ENCODE measurements at regions not wholly inside any gene's neighbourhood (a gene's known extent, or its start where the extent isn't known, plus 50 kb on each side); places are given as distances from the start of the nearest gene placed in this dataset.

DNA sequence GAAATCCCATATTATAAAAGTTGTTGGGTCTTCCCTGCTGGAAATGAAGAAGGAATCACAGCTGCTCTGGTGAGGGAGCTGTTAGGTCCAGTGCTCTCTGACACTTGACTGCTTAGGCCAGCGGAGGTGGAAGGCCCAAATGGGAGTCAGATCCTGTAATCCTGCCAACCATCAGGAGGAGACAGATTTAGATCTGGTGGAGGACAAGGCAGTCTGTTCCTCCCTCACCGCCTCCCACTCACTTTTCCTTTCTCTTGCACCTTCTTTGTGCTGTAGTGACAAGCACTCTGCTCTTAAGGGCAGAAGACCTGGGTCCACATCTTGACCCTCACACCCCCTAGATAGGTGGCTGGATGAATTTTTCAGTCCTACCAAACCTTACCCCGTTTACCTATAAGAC lies 59.7 kb upstream of the CHST1 start:
- Histone ChIP-seq H3K9me3 (ENCODE audit: insufficient read depth, low read depth, low read length) (no peaks in the 10 kb centered on the region), H3K4me1 (ENCODE audit: insufficient read depth, low read length) (no peaks in the 10 kb centered on the region), H4K20me1 (ENCODE audit: insufficient read depth, low read length) (no peaks in the 10 kb centered on the region), H3K27me3 (ENCODE audit: insufficient read depth, low read length) (peaks cover 2% of the 10 kb centered on the region), H3K4me2 (ENCODE audit: low read length) (no peak overlapping the region), H3K4me3 (ENCODE audit: insufficient read depth, low read depth, low read length) (no peak overlapping the region), H3K79me2 (ENCODE audit: insufficient read depth, low read length) (no peaks in the 10 kb centered on the region), H3K36me3 (ENCODE audit: insufficient read depth, low read length) (no peaks in the 10 kb centered on the region), H3K9ac (ENCODE audit: low read length) (no peak overlapping the region), H3K27ac (ENCODE audit: low read depth, low read length) (no peak overlapping the region), H2AFZ (ENCODE audit: low read depth, low read length) (no peak overlapping the region)
- peaks cover 2% of the 10 kb centered on the region for H3K9me3 Mint-ChIP-seq (ENCODE audit: unreplicated experiment)
- peaks cover 47% of the 10 kb centered on the region for H3K27me3 Mint-ChIP-seq (ENCODE audit: low read depth, unreplicated experiment)
- DNase-seq (ENCODE audit: low read depth) (no peak), FAIRE-seq (no peak)
- no peak overlapping the region for H3K4me3 Mint-ChIP-seq (ENCODE audit: unreplicated experiment)
- H3K36me3 Mint-ChIP-seq (ENCODE audit: low read depth, unreplicated experiment): no peaks in the 10 kb centered on the region
- TF ChIP-seq, protein P1, sequence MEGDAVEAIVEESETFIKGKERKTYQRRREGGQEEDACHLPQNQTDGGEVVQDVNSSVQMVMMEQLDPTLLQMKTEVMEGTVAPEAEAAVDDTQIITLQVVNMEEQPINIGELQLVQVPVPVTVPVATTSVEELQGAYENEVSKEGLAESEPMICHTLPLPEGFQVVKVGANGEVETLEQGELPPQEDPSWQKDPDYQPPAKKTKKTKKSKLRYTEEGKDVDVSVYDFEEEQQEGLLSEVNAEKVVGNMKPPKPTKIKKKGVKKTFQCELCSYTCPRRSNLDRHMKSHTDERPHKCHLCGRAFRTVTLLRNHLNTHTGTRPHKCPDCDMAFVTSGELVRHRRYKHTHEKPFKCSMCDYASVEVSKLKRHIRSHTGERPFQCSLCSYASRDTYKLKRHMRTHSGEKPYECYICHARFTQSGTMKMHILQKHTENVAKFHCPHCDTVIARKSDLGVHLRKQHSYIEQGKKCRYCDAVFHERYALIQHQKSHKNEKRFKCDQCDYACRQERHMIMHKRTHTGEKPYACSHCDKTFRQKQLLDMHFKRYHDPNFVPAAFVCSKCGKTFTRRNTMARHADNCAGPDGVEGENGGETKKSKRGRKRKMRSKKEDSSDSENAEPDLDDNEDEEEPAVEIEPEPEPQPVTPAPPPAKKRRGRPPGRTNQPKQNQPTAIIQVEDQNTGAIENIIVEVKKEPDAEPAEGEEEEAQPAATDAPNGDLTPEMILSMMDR (IDR thresholded peaks at IDR 0.05; ENCODE audit: insufficient read depth, low read depth, low read length): no peak
- no peak for TF ChIP-seq EZH2 (IDR thresholded peaks at IDR 0.05; ENCODE audit: insufficient read depth, low read length)
- H3K27ac Mint-ChIP-seq (ENCODE audit: unreplicated experiment): no peak overlapping the region
- H3K4me1 Mint-ChIP-seq (ENCODE audit: low read depth, unreplicated experiment): no peaks in the 10 kb centered on the region

DNA sequence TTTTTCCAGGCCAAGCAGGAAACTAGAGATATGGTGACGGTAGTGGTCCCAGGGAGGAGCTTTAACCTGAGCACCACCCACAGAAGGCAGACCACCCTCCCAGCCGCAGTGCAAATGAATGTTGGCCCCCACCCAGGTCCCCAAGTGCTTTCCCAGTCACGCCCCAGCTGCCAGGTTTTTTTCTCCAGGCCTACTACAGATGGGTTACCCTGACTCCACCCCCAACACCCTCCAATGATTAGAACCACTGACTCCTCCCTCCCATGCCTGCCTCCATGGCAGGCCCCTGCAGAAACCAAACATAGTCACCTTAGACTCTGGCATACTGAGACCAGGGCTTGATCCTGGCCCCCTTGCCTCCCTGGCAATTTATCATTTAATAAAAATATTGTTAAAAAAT lies 58.7 kb upstream of the CHST1 start:
- Histone ChIP-seq H3K36me3 (ENCODE audit: insufficient read depth, low read length) (no peaks in the 10 kb centered on the region), H3K27ac (ENCODE audit: low read depth, low read length) (no peak overlapping the region), H2AFZ (ENCODE audit: low read depth, low read length) (no peak overlapping the region), H3K79me2 (ENCODE audit: insufficient read depth, low read length) (no peaks in the 10 kb centered on the region), H3K4me1 (ENCODE audit: insufficient read depth, low read length) (no peaks in the 10 kb centered on the region), H3K4me3 (ENCODE audit: insufficient read depth, low read depth, low read length) (no peak overlapping the region), H4K20me1 (ENCODE audit: insufficient read depth, low read length) (no peaks in the 10 kb centered on the region), H3K4me2 (ENCODE audit: low read length) (no peak overlapping the region), H3K9ac (ENCODE audit: low read length) (no peak overlapping the region), H3K27me3 (ENCODE audit: insufficient read depth, low read length) (no peaks in the 10 kb centered on the region), H3K9me3 (ENCODE audit: insufficient read depth, low read depth, low read length) (no peaks in the 10 kb centered on the region)
- Mint-ChIP-seq H3K27ac (ENCODE audit: unreplicated experiment) (no peak overlapping the region), H3K27me3 (ENCODE audit: low read depth, unreplicated experiment) (peaks cover 42% of the 10 kb centered on the region), H3K4me1 (ENCODE audit: low read depth, unreplicated experiment) (no peaks in the 10 kb centered on the region), H3K4me3 (ENCODE audit: unreplicated experiment) (no peak overlapping the region), H3K9me3 (ENCODE audit: unreplicated experiment) (peaks cover 2% of the 10 kb centered on the region), H3K36me3 (ENCODE audit: low read depth, unreplicated experiment) (no peaks in the 10 kb centered on the region)
- DNase-seq (ENCODE audit: low read depth) (no peak), FAIRE-seq (no peak)
- TF ChIP-seq, protein P1 (IDR thresholded peaks at IDR 0.05; ENCODE audit: insufficient read depth, low read depth, low read length): no peak

DNA sequence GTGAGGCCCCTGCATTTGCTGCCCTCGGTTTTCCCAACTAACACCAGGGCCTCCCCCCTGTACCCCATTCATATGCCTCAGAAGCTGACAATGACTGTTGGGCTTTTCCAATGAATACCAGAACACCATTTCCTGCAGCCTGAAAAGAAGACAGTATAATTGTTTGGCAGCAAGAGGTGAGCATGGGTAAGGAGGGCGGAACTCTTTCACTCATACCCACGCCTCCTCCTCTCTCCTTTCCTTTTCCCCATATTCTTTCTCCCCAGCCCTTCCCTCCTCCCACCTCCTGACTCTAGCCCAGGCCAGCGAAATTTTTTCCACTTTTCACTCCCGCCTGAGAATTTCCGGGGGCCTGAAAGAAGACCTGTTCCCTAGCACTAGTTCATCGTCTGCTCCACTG lies 58.0 kb upstream of the CHST1 start:
- no peaks in the 10 kb centered on the region for H3K4me1 Mint-ChIP-seq (ENCODE audit: low read depth, unreplicated experiment)
- Histone ChIP-seq H3K4me3 (ENCODE audit: insufficient read depth, low read depth, low read length) (no peak overlapping the region), H4K20me1 (ENCODE audit: insufficient read depth, low read length) (no peaks in the 10 kb centered on the region), H3K4me2 (ENCODE audit: low read length) (no peak overlapping the region), H3K4me1 (ENCODE audit: insufficient read depth, low read length) (no peaks in the 10 kb centered on the region), H3K9ac (ENCODE audit: low read length) (no peak overlapping the region), H3K36me3 (ENCODE audit: insufficient read depth, low read length) (no peaks in the 10 kb centered on the region), H3K27me3 (ENCODE audit: insufficient read depth, low read length) (no peaks in the 10 kb centered on the region), H2AFZ (ENCODE audit: low read depth, low read length) (no peak overlapping the region), H3K27ac (ENCODE audit: low read depth, low read length) (no peak overlapping the region), H3K79me2 (ENCODE audit: insufficient read depth, low read length) (no peaks in the 10 kb centered on the region), H3K9me3 (ENCODE audit: insufficient read depth, low read depth, low read length) (no peaks in the 10 kb centered on the region)
- TF ChIP-seq, protein P1 (IDR thresholded peaks at IDR 0.05; ENCODE audit: insufficient read depth, low read depth, low read length): no peak
- no peak for TF ChIP-seq EZH2 (IDR thresholded peaks at IDR 0.05; ENCODE audit: insufficient read depth, low read length)
- peaks cover 42% of the 10 kb centered on the region for H3K27me3 Mint-ChIP-seq (ENCODE audit: low read depth, unreplicated experiment)
- no peak overlapping the region for H3K4me3 Mint-ChIP-seq (ENCODE audit: unreplicated experiment)
- FAIRE-seq (no peak), DNase-seq (ENCODE audit: low read depth) (no peak)
- H3K36me3 Mint-ChIP-seq (ENCODE audit: low read depth, unreplicated experiment): no peaks in the 10 kb centered on the region
- no peak overlapping the region for H3K27ac Mint-ChIP-seq (ENCODE audit: unreplicated experiment)
- peaks cover 2% of the 10 kb centered on the region for H3K9me3 Mint-ChIP-seq (ENCODE audit: unreplicated experiment)
